HG02973 (cell line): ENCODE measurements at regions not wholly inside any gene's neighbourhood (a gene's known extent, or its start where the extent isn't known, plus 50 kb on each side); places are given as distances from the start of the nearest gene placed in this dataset.

Experiments
- ATAC-seq: cut with Tn5 transposase; IDR thresholded peaks from one replicate; pipeline ENCODE4 v1.9.1; 2021; ENCODE audit warnings: moderate library complexity; ENCODE audit not compliant: unreplicated experiment

DNA sequence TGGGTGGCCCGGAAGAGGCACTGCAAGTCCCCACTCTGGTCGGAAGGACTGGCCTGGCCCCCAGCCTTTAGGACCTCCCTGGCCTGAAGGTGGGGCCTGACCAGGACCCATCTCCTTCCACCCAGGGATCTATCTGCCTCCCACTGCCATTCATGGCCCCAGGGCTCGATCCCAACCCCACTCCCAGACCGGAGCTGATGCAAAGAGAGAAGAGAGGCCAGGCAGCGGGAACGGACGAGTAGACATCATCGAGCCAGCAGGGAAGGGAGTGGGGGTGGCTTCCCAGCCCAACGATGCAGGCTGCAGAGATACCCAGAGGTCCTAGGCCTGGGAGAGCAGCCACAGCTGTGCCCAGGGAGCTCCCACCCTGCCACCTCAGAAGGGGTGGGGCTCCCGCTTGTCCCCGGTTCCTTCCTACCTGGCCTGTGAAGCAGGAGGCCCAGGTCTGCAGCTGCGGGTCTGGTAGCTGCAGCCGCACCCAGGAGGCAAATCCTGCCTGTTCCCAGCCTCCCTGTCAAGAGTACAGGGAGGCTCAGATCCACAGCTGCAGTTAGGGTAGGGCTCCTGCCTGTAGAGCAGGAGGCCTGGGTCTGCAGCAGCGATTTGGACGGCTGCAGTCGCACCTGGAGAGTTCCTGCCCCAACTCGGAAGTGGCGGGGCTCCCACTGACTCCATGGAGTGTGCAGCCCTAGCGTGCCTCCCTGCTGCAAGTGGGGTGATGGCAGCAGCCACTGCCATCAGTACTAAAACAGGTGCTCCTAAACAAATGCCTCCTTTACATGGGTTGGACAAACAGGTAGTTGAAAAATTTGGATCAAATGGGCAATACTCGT lies 1151.0 kb upstream of the PHF14 start:
- ATAC-seq, result no peak

DNA sequence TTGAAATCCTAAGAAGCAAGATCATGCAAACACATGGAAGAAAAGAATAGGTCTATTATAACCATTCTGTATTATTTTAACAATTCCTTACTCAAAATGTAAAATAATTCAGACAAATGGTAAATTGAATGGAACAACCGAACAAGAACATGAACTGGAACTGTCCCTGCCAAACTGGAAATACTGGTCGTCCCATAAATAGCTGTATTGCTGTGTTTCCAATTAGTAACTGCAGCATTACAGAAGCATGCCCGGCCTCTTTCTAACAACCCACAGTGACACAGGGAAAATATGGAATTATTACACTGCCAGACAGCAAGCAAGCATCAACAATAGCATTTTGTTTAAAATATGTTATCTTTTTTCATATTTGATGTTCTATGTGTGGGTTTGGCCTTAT lies 1138.5 kb upstream of the PHF14 start:
- ATAC-seq, result no peak

DNA sequence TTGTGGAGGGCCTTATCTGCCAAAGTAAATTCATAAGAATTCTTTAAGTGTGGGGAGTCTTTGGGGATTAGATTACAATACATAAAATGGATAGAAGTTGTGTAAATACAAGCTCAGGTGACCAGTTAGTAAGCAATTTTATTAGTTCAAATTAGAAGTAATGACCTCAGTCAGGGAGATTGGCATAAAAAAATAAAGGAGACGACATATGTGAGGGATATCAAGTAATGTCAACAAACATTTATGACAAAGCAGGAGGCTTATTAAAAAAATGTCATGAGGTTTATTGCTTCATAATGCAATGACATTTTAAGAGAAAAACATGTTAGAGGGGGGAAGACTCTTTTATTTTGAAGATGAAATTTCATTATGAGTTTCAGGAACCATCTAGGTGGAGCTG lies 1137.0 kb upstream of the PHF14 start:
- ATAC-seq, result no peak

DNA sequence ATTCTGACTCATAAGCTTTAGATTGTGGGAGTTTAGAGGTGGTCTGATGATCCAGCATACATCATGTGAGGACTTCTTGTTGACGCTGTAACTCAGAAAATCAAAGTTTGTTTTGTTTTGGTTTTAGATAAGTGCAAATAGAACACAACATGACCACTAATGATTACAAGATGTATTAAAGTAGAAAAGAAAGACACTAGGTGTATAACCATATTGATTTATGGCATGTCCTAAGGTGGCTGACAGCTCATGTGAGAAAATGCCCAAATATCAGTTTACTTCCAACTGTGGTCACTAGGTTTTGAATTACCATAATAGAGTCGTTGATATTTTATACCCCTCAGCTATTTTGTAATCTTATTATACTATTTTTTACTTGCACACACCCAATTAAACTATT lies 1131.4 kb upstream of the PHF14 start:
- no peak for ATAC-seq

DNA sequence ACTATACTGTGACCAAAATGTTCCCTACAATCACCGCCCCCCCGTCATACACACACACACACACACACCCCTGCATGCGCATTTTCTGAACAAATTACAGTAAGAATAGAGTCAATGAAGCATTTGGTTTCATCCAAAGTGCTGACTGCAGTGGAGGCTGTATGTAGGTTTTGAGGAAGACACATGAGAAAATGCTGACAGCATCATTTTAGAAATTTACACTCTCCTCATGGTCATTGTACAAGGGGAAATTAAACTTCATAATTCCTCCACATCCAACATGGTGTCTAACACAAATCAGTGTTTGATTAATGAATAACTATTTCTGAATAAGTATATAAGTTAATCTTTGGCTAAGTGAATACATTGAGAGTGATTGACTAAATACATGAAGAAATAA lies 1126.8 kb upstream of the PHF14 start:
- no peak for ATAC-seq

DNA sequence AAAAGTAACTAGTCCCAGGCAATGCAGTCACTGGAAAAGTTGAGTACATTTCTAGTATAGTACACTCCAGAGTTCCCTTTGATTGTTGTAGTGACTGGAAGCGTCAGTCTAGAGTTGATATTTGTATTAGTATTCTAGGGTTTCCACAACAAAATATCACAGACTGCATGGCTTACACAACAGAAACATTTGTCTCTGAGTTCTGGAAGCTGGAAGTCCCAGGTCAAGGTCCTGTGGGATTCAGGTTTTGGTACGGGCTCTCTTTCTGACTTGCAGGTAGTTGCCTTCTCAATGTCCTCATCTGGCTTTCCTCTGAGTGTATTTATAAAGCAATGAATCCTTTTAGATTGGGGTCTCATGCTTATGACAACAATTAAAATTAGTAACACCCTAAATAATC lies 1119.1 kb upstream of the PHF14 start:
- no peak for ATAC-seq

DNA sequence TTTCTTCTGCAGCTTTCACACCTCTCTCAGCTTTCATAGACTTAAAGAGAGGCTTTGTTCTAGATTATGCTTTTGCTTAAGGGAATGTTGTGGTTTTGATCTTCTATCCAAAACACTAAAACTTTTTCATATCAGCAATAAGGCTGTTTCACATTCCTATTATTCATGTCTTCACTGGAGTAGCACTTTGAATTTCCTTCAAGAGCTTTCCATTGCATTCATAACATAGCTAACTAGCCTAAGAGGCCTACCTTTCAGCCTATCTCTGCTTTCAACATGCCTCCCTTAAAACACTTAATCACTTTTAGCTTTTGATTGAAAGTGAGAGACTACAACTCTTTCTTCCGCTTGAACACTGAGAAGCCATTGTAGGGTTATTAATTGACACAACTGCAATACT lies 1117.0 kb upstream of the PHF14 start:
- no peak for ATAC-seq

DNA sequence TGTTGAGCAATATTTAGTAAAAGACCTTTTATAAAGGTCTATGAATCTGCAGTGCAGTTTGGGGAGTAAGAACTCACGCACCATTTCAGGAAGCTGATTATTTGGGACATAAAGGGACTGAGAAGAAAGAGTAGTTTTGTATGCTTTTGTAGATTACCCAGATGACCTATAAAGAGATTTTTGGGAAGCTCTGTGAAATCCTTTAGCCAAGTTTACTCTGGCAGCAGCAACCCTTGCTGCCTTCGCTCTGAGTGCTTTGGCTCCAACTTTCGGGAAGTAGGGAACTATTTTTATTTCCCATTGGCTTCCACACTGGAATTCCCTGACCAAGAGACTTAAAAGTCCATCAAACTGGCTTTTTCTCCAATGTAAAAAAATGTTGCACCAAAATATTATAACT lies 1110.1 kb upstream of the PHF14 start:
- no peak for ATAC-seq

DNA sequence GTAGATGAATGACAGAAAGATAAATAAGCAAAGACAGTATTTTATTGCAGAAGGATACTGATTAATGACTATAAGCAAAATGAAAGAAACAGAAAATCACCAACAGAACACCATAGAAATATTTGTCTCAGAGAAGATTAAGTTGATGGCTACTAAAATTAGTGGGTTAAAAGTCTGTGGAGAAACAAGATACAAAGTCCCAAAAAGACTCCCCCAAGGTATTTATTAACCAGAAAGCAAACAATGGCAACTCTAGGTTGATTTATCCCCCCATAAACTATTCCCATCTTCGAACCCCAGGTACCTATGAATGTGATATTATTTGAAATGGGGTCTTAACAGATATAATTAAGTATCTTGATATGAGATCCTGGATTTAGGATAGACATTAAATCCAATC lies 1104.5 kb upstream of the PHF14 start:
- ATAC-seq, result no peak

DNA sequence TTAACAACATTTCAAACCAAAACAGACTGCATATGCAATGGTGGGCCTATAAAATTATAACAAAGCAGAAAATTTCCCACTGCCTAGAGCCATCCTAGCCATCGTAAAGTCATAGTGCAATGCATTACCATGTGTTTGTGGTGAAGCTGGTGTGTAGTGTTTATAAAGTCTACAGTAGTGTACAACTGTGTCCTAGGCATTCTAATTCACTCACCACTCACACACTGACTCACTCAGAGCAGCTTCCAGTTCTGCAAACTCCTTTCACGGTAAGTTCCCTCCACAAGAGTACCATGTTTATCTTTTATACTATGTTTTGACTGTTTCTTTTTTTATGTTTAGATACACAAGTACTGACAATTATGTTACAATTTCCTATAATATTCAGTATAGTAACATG lies 1104.1 kb upstream of the PHF14 start:
- ATAC-seq, result no peak

DNA sequence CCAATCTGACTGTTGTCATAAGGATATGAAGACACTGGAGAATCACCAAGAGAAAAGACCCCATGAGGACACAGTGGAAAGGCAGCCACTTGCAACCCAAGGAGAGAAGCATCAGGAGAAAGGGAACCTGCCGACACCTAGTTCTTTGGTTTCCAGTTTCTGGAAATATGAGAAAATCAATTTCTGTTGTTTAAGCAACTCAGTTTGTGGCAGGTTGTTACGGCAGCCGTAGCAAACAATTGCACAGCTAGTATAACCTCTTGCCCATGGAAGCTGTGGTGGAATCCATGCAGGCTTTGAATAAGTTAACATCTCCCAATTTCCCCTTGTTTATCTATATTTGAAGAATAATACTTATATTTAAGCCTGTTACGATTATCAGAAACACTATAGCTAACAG lies 1103.0 kb upstream of the PHF14 start:
- ATAC-seq, result no peak

DNA sequence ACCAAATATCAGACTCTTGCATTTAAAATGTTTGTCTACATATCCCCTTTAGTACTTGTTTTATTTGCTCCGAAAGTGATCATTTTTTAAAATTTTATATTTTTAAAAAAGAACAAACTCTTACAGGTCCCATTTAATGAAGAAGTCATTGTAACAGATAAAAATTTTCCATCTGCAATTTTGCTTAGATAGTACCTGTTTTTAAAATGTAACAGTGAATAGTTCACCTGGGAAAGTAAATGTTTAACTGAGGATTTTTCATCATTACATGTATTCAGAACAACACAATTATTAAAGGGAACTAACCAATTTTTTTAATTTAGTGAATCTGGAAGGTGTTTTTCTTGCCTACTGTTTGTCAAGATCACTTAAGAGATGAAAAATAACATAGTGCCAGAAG lies 1099.5 kb upstream of the PHF14 start:
- ATAC-seq, result no peak

DNA sequence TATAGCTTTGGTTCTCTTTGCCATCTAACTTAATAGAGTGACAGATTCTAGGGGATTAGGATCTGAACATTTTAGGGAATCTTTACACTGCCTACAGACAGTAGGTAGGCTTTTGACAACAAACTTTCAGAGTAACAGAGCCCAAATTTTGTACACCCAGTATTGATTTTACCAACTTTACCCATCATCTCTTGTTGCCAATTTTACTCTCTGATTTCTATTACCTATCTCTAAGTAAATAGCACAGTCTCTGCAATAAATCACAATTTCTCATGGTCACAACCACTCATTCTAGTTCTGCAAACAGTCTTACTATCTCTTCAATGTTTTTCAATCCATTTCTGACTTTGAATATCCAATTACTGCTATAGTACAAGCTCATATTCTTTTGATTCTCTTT lies 1097.6 kb upstream of the PHF14 start:
- no peak for ATAC-seq

DNA sequence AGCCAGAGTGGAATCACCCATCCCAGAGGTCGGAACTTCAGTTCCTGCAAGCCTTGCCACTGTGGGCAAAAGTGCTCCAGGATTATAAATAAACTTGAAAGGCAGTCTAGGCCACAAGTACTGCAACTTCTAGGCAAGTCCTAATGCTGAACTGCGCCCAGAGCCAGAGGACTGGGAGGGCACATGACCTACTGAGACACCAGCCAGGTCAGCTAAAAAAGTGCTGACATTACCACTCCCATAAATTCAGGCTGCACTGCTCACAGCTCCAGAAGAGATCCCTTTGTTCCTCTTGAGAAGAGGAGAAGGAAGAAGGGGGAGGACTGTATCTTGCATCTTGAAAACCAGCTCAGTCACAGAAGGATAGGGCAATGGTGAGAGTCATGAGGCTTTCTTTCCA lies 1084.1 kb upstream of the PHF14 start:
- ATAC-seq, result no peak

DNA sequence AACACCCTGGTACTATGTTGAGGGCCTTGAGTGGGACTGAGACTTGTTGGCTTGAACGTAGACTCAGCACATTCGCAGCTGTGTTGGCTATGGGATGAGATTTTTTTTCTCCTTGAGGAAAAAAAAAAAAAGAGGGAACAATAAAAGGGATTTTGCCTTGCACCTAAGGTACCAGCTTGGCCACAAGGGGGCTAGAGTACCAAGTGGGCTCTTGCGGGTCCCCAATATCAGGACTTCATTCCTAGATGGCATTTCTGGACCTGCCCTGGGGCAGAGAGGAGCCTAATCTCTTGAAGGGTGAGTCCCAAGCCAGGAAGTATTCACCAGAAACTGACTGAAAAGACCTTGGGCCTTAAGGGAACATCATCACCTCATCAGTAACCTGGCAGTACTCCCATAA lies 1083.6 kb upstream of the PHF14 start:
- ATAC-seq, result no peak

DNA sequence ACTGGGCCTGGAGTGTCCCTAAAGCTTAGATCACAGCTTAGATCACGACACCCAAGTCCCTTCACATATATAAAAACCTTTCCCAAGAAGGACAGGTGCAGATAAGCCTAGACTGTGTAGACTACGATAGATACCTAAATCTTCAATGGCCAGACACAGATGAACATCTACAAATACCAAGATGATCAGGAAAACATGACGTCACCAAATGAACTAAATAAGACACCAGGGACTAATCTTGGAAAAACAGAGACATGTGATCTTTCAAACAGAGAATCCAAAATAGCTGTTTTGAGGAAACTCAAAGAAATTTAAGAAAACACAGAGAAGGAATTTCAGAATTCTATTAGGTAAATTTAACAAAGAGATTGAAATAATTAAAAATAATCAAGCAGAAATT lies 1082.6 kb upstream of the PHF14 start:
- no peak for ATAC-seq

DNA sequence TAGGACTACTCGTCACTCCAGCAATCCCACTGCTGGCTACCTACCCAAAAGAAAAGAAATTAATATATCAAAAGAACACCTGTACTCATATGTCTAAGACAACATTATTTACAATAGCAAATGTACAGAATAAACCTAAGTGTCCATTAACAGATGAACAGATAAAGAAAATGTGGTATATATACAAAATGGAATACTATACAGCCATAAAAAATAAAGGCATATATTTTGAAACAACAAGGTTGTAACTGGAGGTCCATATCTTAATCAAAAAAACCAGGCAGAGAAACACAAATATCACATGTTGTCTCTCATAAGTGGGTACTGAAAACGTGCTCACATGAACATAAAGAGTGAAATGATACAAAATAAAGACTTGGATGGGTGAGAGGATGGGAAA lies 1073.3 kb upstream of the PHF14 start:
- ATAC-seq, result no peak

DNA sequence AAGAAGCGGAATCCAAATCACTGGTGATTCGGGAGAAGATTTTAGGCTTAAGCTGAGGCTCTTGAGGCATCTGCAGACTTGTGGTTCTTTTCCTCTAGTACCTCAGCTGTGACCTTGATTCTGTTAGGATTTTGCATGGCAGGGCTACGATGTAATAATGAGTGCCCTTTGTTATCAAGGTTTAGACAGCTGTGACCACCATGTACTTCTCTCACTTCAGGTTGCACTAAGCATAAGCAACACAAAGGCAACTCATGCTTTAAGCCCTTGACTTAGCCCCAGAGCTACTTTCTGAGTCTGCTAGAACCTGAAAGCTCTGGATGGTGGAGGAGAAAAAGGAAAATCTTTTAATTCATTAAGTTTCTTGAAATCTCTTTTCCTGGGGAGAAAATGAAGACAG lies 1052.3 kb upstream of the PHF14 start:
- no peak for ATAC-seq

DNA sequence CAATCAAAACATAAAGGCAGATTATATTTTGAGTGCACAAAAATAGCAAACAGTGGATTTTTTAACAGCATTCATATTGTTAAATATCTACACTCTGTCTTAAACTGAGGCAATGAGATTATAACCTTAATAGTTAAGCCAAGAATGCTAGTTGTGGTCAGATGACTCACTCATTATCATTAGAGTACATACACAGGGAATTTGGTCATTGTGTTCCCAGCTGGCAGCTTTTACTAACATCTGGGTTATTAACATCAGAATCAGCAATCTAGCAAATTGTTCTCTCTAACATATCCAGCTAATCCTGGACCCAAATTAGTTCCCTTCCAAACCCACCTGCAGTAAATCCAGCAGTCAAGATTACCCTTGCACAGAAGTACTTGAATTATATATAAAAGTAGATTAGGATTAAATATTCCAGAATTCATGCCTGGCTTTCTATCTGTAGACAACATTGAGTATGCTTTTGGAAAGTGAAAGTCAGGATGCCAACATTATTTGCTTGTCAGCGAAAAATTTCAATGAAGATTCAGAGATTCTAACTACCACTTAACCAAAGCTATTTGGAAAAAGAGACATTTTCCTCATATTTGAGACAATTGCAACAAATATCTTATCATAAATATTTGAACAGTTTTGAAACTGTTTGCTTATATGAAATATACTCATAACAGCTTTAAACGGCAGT lies 1035.6 kb upstream of the PHF14 start:
- no peak for ATAC-seq

DNA sequence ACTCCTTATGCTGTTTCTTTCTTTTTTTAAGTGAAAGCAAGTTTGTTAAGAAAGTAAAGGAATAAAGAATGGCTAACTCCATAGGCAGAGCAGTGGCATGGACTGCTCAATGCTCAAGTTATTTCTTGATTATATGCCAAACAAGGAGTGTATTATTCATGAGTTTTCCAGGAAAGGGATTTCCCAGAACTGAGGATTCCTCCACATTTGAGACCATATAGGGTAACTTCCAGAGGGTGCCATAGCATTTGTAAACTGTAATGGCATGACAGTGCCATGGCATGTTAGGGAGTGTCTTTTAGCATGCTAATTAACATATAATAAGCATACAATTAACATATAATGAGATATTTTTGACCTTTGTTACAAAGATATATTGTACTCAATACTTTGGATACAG lies 1034.5 kb upstream of the PHF14 start:
- no peak for ATAC-seq

DNA sequence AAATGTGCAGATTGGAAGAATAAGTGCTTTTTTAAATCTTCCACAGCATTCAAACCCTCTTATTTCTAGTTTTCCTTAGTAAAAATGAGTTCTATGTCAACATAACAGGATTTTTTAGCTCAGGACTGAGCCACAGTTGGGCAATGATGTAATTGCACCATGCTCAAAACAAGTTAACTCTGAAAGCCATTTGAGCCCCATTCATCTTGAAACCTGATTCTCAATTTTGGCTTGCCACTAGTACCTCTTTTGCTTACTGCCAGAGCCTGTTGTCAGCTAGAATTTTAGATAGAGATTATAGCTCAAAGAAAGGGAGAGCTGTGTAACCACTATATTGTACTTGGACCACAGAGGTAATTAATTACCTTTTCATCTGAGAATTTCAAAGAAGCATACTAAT lies 1028.5 kb upstream of the PHF14 start:
- no peak for ATAC-seq

DNA sequence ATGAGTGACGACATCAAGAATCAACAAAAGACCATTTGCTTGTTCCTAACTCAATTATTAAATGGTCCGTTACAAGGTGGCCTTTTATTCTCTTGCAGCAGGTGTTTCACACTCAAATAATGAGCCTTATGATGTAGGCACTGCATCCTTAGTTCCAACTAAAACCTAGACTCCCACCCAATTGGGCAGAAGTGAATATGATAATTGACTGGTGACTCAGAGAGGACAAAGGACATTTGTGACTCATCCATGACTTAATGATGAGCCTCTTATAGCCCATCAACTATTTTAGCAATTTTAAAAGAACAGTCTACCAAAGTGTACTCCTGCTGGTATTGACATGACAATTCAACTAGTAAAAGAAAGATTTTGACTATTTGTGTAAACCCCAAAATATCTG lies 1027.8 kb upstream of the PHF14 start:
- ATAC-seq, result no peak

DNA sequence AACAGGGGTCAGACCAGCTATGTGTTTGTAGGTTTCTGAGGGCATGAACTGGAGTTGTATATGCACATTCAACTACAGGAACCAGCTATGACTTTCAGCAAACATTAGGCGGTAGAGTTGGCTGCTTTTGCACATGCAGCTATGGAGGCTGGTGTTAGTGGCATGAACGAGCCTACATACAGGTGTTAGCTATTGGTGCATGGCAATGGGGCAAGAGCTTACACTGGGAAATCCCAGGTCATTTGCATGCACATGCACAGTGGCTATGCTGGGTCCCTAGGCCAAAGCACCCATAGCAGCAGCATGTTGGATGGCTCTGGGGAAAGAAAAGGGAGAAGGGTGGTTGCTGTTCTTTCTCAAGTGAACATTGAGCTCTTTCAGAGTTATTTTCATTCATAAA lies 1018.5 kb upstream of the PHF14 start:
- ATAC-seq, result no peak
